ENCODE measurements at regions not wholly inside any gene's neighbourhood (a gene's known extent, or its start where the extent isn't known, plus 50 kb on each side); places are given as distances from the start of the nearest gene placed in this dataset.

DNA sequence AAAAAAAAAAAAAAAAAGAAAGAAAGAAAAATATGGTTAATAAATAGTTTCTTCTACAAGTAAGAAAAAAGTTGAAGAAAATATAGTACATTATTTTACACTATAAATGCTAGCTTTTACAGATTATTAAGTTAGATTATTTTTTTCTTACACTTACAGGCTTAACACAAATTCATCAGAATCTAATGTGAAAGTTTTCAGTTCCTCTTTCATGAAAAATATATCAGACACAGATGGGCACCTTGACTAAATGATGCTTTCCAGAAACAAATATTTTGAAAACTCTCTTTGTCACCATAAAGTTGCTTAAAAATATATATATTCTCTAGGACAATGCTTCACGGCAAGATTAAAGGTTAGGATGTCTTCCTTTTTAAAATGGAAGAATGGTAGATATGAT, 321.8 kb upstream of the HSF2 start:
- TF ChIP-seq, protein P1, sequence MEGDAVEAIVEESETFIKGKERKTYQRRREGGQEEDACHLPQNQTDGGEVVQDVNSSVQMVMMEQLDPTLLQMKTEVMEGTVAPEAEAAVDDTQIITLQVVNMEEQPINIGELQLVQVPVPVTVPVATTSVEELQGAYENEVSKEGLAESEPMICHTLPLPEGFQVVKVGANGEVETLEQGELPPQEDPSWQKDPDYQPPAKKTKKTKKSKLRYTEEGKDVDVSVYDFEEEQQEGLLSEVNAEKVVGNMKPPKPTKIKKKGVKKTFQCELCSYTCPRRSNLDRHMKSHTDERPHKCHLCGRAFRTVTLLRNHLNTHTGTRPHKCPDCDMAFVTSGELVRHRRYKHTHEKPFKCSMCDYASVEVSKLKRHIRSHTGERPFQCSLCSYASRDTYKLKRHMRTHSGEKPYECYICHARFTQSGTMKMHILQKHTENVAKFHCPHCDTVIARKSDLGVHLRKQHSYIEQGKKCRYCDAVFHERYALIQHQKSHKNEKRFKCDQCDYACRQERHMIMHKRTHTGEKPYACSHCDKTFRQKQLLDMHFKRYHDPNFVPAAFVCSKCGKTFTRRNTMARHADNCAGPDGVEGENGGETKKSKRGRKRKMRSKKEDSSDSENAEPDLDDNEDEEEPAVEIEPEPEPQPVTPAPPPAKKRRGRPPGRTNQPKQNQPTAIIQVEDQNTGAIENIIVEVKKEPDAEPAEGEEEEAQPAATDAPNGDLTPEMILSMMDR (IDR thresholded peaks at IDR 0.05), result no peak
- TF ChIP-seq POLR2A (IDR thresholded peaks at IDR 0.05) (no peak), POLR2AphosphoS5 (IDR thresholded peaks at IDR 0.05; ENCODE audit: insufficient read depth in 1 of 2, low read depth in 1 of 2) (no peak)
- Histone ChIP-seq H3K4me1 (peaks cover 5% of the 10 kb centered on the region), H3K27me3 (no peaks in the 10 kb centered on the region), H3K36me3 (no peaks in the 10 kb centered on the region), H3K27ac (no peak overlapping the region), H3K4me3 (no peak overlapping the region), H3K9me3 (no peaks in the 10 kb centered on the region)
- intact Hi-C loops (cut with DNase I), result no loop called here
- DNase-seq (ENCODE audit: extremely low spot score in 2 of 2), result no peak

DNA sequence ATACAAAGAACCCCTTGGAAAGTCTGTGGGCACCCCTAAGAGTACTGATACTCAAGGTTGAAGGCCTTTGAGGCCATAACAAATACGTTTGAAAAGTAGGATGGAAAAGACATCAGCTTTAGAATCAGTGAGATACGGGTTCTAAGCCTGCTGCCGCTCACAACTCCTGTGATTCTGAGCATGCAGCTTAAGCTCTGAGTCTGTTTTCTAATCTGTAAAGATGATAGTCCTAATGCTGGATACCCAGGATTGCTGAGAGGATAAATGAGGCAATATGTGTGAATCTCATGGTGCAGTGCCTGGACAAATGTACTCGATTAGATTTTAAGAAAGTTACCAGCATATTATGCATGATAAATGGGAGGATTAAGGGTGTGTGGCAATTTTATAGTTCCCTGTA, 321.0 kb upstream of the HSF2 start:
- Histone ChIP-seq H3K4me3 (no peak overlapping the region), H3K36me3 (no peaks in the 10 kb centered on the region), H3K27me3 (no peaks in the 10 kb centered on the region), H3K4me1 (peaks cover 5% of the 10 kb centered on the region), H3K9me3 (no peaks in the 10 kb centered on the region), H3K27ac (no peak overlapping the region)
- no peak for DNase-seq (ENCODE audit: extremely low spot score in 2 of 2)
- intact Hi-C loops (cut with DNase I), result no loop called here
- no peak for TF ChIP-seq POLR2A (IDR thresholded peaks at IDR 0.05)
- TF ChIP-seq, protein P1 (IDR thresholded peaks at IDR 0.05), result no peak

DNA sequence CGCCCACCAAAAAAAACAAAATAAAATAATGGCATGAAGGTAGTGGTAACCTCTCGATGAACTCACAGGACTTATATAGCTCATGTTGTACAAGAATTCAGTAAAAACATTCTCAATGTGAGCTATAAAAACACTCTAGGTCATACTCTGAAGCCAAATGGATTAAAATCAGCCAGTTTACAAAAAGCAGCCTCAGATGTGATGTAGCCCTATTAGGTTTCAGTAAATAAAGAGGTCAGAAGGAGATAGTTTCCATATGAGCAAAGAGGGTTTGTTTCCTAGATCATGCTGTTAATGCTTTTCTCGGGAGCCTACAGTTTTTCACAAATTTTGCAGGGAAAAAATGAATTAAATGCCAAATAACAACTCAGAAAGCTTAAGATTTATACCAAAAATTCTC, 319.5 kb upstream of the HSF2 start:
- Histone ChIP-seq H3K36me3 (no peaks in the 10 kb centered on the region), H3K27ac (no peak overlapping the region), H3K4me1 (peaks cover 5% of the 10 kb centered on the region), H3K4me3 (no peak overlapping the region), H3K9me3 (no peaks in the 10 kb centered on the region), H3K27me3 (no peaks in the 10 kb centered on the region)
- TF ChIP-seq, protein P1 (IDR thresholded peaks at IDR 0.05), result no peak
- TF ChIP-seq POLR2A (IDR thresholded peaks at IDR 0.05) (no peak), POLR2AphosphoS5 (IDR thresholded peaks at IDR 0.05; ENCODE audit: insufficient read depth in 1 of 2, low read depth in 1 of 2) (no peak)
- intact Hi-C loops (cut with DNase I), result no loop called here
- no peak for DNase-seq (ENCODE audit: extremely low spot score in 2 of 2)

DNA sequence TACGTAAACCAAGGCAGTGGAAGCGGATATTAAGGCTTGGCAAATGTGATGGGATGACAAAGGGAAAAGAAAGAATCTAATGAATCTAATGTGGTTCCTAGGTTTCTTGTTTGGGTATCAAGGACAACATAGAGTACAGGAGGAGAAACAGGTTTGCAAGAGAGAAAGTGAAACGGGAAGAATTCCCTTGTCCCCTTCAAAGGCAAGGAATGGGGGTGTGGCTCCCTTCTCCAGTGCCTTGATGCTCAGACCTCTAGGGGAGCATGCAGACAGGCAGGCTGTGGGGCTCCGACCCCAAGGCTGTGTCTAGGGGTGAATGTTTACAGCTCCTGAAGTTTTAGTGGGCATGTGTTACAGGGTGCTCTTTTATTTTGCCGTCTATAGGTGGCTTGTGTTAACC, 317.5 kb upstream of the HSF2 start:
- intact Hi-C loops (cut with DNase I), result no loop called here
- no peaks in the 10 kb centered on the region for H3K27me3 ChIP-seq
- DNase-seq (ENCODE audit: extremely low spot score in 2 of 2), result no peak
- H3K27ac ChIP-seq, result no peak overlapping the region
- TF ChIP-seq, protein P1 (IDR thresholded peaks at IDR 0.05), result no peak
- TF ChIP-seq POLR2A (IDR thresholded peaks at IDR 0.05) (no peak), POLR2AphosphoS5 (IDR thresholded peaks at IDR 0.05; ENCODE audit: insufficient read depth in 1 of 2, low read depth in 1 of 2) (no peak)
- no peaks in the 10 kb centered on the region for H3K4me1 ChIP-seq
- H3K9me3 ChIP-seq, result no peaks in the 10 kb centered on the region
- H3K36me3 ChIP-seq, result no peaks in the 10 kb centered on the region
- H3K4me3 ChIP-seq, result no peak overlapping the region

DNA sequence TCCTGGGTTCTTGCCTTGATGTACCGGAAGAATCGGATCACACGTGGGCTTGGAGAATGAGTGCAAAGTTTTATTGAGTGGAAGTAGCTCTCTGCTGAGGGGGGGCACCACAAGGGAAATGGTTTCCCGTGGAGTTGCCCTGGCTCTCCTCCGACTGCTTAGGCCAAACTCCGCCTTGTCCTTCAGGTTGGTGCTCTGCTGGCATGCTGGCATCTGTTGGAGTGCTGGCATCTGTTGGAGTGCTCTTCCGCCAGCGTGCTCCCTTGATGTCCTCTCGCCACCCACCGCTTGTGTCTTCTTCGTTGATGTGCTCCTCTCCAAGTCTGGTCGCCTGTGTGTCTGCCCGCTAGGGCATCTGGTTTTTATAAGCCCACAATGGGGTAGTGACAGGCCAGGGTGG, 317.1 kb upstream of the HSF2 start:
- Histone ChIP-seq H3K36me3 (no peaks in the 10 kb centered on the region), H3K4me1 (no peaks in the 10 kb centered on the region), H3K4me3 (no peak overlapping the region), H3K27me3 (no peaks in the 10 kb centered on the region), H3K27ac (no peak overlapping the region), H3K9me3 (no peaks in the 10 kb centered on the region)
- TF ChIP-seq POLR2AphosphoS5 (IDR thresholded peaks at IDR 0.05; ENCODE audit: insufficient read depth in 1 of 2, low read depth in 1 of 2) (no peak), POLR2A (IDR thresholded peaks at IDR 0.05) (no peak)
- TF ChIP-seq, protein P1 (IDR thresholded peaks at IDR 0.05), result no peak
- intact Hi-C loops (cut with DNase I), result no loop called here
- no peak for DNase-seq (ENCODE audit: extremely low spot score in 2 of 2)

All from vagina (tissue), 2 donors.